H1 (cell line): ENCODE measurements at regions not wholly inside any gene's neighbourhood (a gene's known extent, or its start where the extent isn't known, plus 50 kb on each side); places are given as distances from the start of the nearest gene placed in this dataset.

Experiments used
- ASH2L ChIP-seq: fragments of 200-600, 300-600 bp; sonication (generic); IDR thresholded peaks from one replicate; pipeline ENCODE4 v1.7.1; 2017; ENCODE audit warnings: low read length
- ATF3 ChIP-seq: IDR thresholded peaks from 2 replicates; pipeline ENCODE4 v1.6.1; 2011; ENCODE audit warnings: low read depth, mild to moderate bottlenecking, low read length; ENCODE audit not compliant: insufficient read depth
- BRCA1 ChIP-seq: IDR thresholded peaks from 2 replicates; pipeline ENCODE4 v1.6.1; 2012; ENCODE audit warnings: low read depth, low read length, improper control_type of control experiment
- CTCF ChIP-seq, 3 experiments: IDR thresholded peaks; 1 replicate in 2 of 3; 2 replicates in 1 of 3; pipeline versions ENCODE4 v1.5.1 to v1.6.1; 2011; ENCODE audit warnings: low read length in 3 of 3, mild to moderate bottlenecking in 3 of 3, inconsistent platforms in 2 of 3, low read depth in 1 of 3, moderate library complexity in 1 of 3; ENCODE audit not compliant: insufficient read depth in 1 of 3; ENCODE audit errors: control extremely low read depth in 1 of 3
- E2F6 ChIP-seq: IDR thresholded peaks from 2 replicates; pipeline ENCODE4 v1.6.1; 2012; ENCODE audit warnings: inconsistent platforms
- EP300 ChIP-seq, 2 experiments: IDR thresholded peaks; 1 replicate in 1 of 2; 2 replicates in 1 of 2; pipeline ENCODE4 v1.6.1; 2011 to 2012; ENCODE audit warnings: low read depth in 2 of 2, low read length in 2 of 2, mild to moderate bottlenecking in 2 of 2, borderline replicate concordance in 1 of 2, inconsistent platforms in 1 of 2, moderate library complexity in 1 of 2
- MAFK ChIP-seq: IDR thresholded peaks from 2 replicates; pipeline ENCODE4 v1.6.1; 2012; ENCODE audit warnings: low read depth, mild to moderate bottlenecking, improper control_type of control experiment, low read length
- POLR2A ChIP-seq, 2 experiments: IDR thresholded peaks; 1 replicate in 1 of 2; 2 replicates in 1 of 2; pipeline ENCODE4 v1.6.1; 2011; ENCODE audit warnings: low read depth in 2 of 2, low read length in 2 of 2, mild to moderate bottlenecking in 2 of 2; ENCODE audit errors: control extremely low read depth in 1 of 2
- RFX5 ChIP-seq: IDR thresholded peaks from 2 replicates; pipeline ENCODE4 v1.6.1; 2011; ENCODE audit warnings: low read depth, low read length, improper control_type of control experiment, borderline replicate concordance
- SIN3A ChIP-seq, 2 experiments: IDR thresholded peaks in 1 of 2; conservative IDR thresholded peaks in 1 of 2; 2 replicates each; pipeline ENCODE4 v1.6.1; 2011 to 2012; ENCODE audit warnings: low read length in 2 of 2, improper control_type of control experiment in 1 of 2, low read depth in 1 of 2, mild to moderate bottlenecking in 1 of 2
- TAF1 ChIP-seq: IDR thresholded peaks from 2 replicates; pipeline ENCODE4 v1.6.1; 2011; ENCODE audit warnings: mild to moderate bottlenecking, low read depth, low read length

GRCh38 chr2:120940319-120940696, 204.6 kb downstream of the GLI2 start:
- TF ChIP-seq ATF3 (no peak), SIN3A (conservative IDR thresholded peaks at IDR 0.05 in 1 of 2, IDR thresholded peaks at IDR 0.05 in 1 of 2; ENCODE audit: low read depth in 1 of 2, low read length in 2 of 2) (no peak), MAFK (no peak), POLR2A (IDR thresholded peaks at IDR 0.05; ENCODE audit: control extremely low read depth in 1 of 2, low read depth in 2 of 2, low read length in 2 of 2) (no peak), BRCA1 (no peak), EP300 (IDR thresholded peaks at IDR 0.05; ENCODE audit: borderline replicate concordance in 1 of 2, low read depth in 2 of 2, low read length in 2 of 2) (no peak), CTCF (IDR thresholded peaks at IDR 0.05; ENCODE audit: control extremely low read depth in 1 of 3, insufficient read depth in 1 of 3, low read depth in 1 of 3, low read length in 3 of 3) (no peak), RFX5 (no peak), E2F6 (no peak), ASH2L (no peak), TAF1 (no peak)
